Activated CD8-positive, alpha-beta T cell treated with anti-CD3 and anti-CD28 coated beads for 36 hours (primary cell): ENCODE measurements at regions not wholly inside any gene's neighbourhood (a gene's known extent, or its start where the extent isn't known, plus 50 kb on each side); places are given as distances from the start of the nearest gene placed in this dataset.

Experiments used
- ATAC-seq: fragments of 200-7000 bp; cut with Tn5 transposase; one replicate; pipeline ENCODE4 v1.10.0; 2021; ENCODE audit warnings: mild to moderate bottlenecking, moderate library complexity
- CTCF ChIA-PET: fragments of 350-600 bp; sonication (Branson Sonifier 250); formaldehyde crosslinking; loops from one replicate; lab custom pipeline; 2021; ENCODE audit warnings: antibody characterized with exemption; lab: Charles Lee
- POLR2A ChIA-PET: fragments of 350-600 bp; sonication (Branson Sonifier 250); formaldehyde crosslinking; loops from one replicate; lab custom pipeline; 2021; ENCODE audit warnings: antibody characterized with exemption; lab: Charles Lee
- DNase-seq: peaks from one replicate; pipeline ENCODE4 v3.0.0-alpha.2; 2020
- H3K27ac Mint-ChIP-seq: one replicate; pipeline ENCODE4 v1.8.0; 2021; ENCODE audit warnings: mild to moderate bottlenecking, mixed read lengths
- H3K27me3 Mint-ChIP-seq: one replicate; pipeline ENCODE4 v1.8.0; 2021; ENCODE audit warnings: mixed read lengths
- H3K36me3 Mint-ChIP-seq: one replicate; pipeline ENCODE4 v1.8.0; 2021; ENCODE audit warnings: low read depth, mixed read lengths
- H3K4me1 Mint-ChIP-seq: one replicate; pipeline ENCODE4 v1.8.0; 2021; ENCODE audit warnings: low read depth, mixed read lengths
- H3K4me3 Mint-ChIP-seq: one replicate; pipeline ENCODE4 v1.8.0; 2021; ENCODE audit warnings: mild to moderate bottlenecking, moderate library complexity, mixed read lengths
- H3K9me3 Mint-ChIP-seq: one replicate; pipeline ENCODE4 v1.8.0; 2021; ENCODE audit warnings: mixed read lengths
- CTCF ChIP-seq: fragments of 200-600 bp; IDR thresholded peaks from one replicate; pipeline ENCODE4 v1.8.0; 2022; ENCODE audit warnings: antibody characterized with exemption, mild to moderate bottlenecking
- intact Hi-C: fragments of 100-400 bp; cut with micrococcal nuclease; formaldehyde crosslinking; loops from one replicate; pipeline ENCODE4 v1.10.0; 2022

GRCh38 chr18:76266236-76266991 lies 228.6 kb downstream of the ZNF516 start:
- intact Hi-C loops, result no loop called here
- H3K27me3 Mint-ChIP-seq, result peaks cover 3% of the 10 kb centered on the region

GRCh38 chr18:76265497-76266235 lies 229.4 kb downstream of the ZNF516 start:
- Mint-ChIP-seq H3K4me1 (no peaks in the 10 kb centered on the region), H3K9me3 (no peaks in the 10 kb centered on the region), H3K27me3 (peaks cover 4% of the 10 kb centered on the region), H3K4me3 (no peak overlapping the region), H3K27ac (no peak overlapping the region), H3K36me3 (no peaks in the 10 kb centered on the region)
- CTCF ChIA-PET, result no interaction called here
- POLR2A ChIA-PET, result no interaction called here
- DNase-seq (no peak), ATAC-seq (no peak)
- intact Hi-C loops, result no loop called here
- no peak for TF ChIP-seq CTCF

More at GRCh38 chr18:76266236-76266991, 228.6 kb downstream of the ZNF516 start:
- no peaks in the 10 kb centered on the region for H3K36me3 Mint-ChIP-seq
- H3K9me3 Mint-ChIP-seq, result no peaks in the 10 kb centered on the region
- TF ChIP-seq CTCF, result no peak
- ATAC-seq (no peak), DNase-seq (no peak)
- ChIA-PET POLR2A (no interaction called here), CTCF (no interaction called here)
- H3K27ac Mint-ChIP-seq, result no peak overlapping the region
- no peaks in the 10 kb centered on the region for H3K4me1 Mint-ChIP-seq
- H3K4me3 Mint-ChIP-seq, result no peak overlapping the region

GRCh38 chr18:76264876-76265250 lies 230.2 kb downstream of the ZNF516 start:
- DNase-seq, result no peak
- no peaks in the 10 kb centered on the region for H3K4me1 Mint-ChIP-seq
- intact Hi-C loops, result no loop called here
- no peak overlapping the region for H3K27ac Mint-ChIP-seq
- TF ChIP-seq CTCF, result no peak
- ChIA-PET CTCF (no interaction called here), POLR2A (no interaction called here)
- ATAC-seq, result no peak
- H3K27me3 Mint-ChIP-seq, result peaks cover 4% of the 10 kb centered on the region
- H3K4me3 Mint-ChIP-seq, result no peak overlapping the region
- no peaks in the 10 kb centered on the region for H3K36me3 Mint-ChIP-seq
- no peaks in the 10 kb centered on the region for H3K9me3 Mint-ChIP-seq

GRCh38 chr18:76264198-76264875 lies 230.7 kb downstream of the ZNF516 start:
- intact Hi-C loops, result no loop called here
- Mint-ChIP-seq H3K27ac (no peak overlapping the region), H3K4me3 (no peak overlapping the region), H3K4me1 (no peaks in the 10 kb centered on the region), H3K27me3 (peaks cover 7% of the 10 kb centered on the region), H3K36me3 (no peaks in the 10 kb centered on the region), H3K9me3 (no peaks in the 10 kb centered on the region)
- ChIA-PET CTCF (no interaction called here), POLR2A (no interaction called here)
- ATAC-seq, result no peak
- no peak for TF ChIP-seq CTCF
- DNase-seq, result no peak
